WTC11 (cell line): ENCODE measurements at regions not wholly inside any gene's neighbourhood (a gene's known extent, or its start where the extent isn't known, plus 50 kb on each side); places are given as distances from the start of the nearest gene placed in this dataset.

Source experiments
- ATAC-seq: fragments of 200-7000 bp; cut with Tn5 transposase; 2 replicates; pipeline ENCODE4 v1.10.0; 2021; ENCODE audit warnings: mild to moderate bottlenecking, moderate library complexity
- CTCF ChIA-PET: fragments of 300-600 bp; sonication (Branson Sonifier 250); formaldehyde crosslinking; loops from one replicate; lab custom pipeline; 2021; ENCODE audit warnings: antibody characterized with exemption; lab: Charles Lee
- POLR2A ChIA-PET: fragments of 350-600 bp; sonication (Branson Sonifier 250); formaldehyde crosslinking; loops from one replicate; lab custom pipeline; 2021; ENCODE audit warnings: antibody characterized with exemption; lab: Charles Lee
- DNase-seq: peaks from one replicate; pipeline ENCODE4 v3.0.0; 2021; ENCODE audit warnings: low spot score
- H3K27ac Mint-ChIP-seq: 2 replicates; pipeline ENCODE4 v1.8.0; 2021; ENCODE audit warnings: mixed read lengths
- H3K27me3 Mint-ChIP-seq: 2 replicates; pipeline ENCODE4 v1.8.0; 2021; ENCODE audit warnings: low read depth, mild to moderate bottlenecking, moderate library complexity, mixed read lengths
- H3K36me3 Mint-ChIP-seq: 2 replicates; pipeline ENCODE4 v1.8.0; 2021; ENCODE audit warnings: mixed read lengths
- H3K4me1 Mint-ChIP-seq: 2 replicates; pipeline ENCODE4 v1.8.0; 2022; ENCODE audit warnings: mixed read lengths
- H3K4me3 Mint-ChIP-seq: 2 replicates; pipeline ENCODE4 v1.8.0; 2021; ENCODE audit warnings: mild to moderate bottlenecking, moderate library complexity, mixed read lengths
- H3K9me3 Mint-ChIP-seq: 2 replicates; pipeline ENCODE4 v1.8.0; 2021; ENCODE audit warnings: mixed read lengths
- ESRRA ChIP-seq: sonication (generic); formaldehyde crosslinking; IDR thresholded peaks from 2 replicates; pipeline ENCODE4 v1.8.1; 2022; ENCODE audit warnings: mild to moderate bottlenecking, missing genetic modification reagents, borderline replicate concordance
- FOXP1 ChIP-seq: sonication (generic); formaldehyde crosslinking; IDR thresholded peaks from 2 replicates; pipeline ENCODE4 v1.8.0; 2022; ENCODE audit warnings: missing genetic modification reagents, mild to moderate bottlenecking, moderate library complexity, borderline replicate concordance
- TCF7 ChIP-seq: sonication (generic); formaldehyde crosslinking; IDR thresholded peaks from 2 replicates; pipeline ENCODE4 v1.8.0; 2022; ENCODE audit warnings: mild to moderate bottlenecking, low read depth, missing genetic modification reagents, moderate library complexity
- TEAD4 ChIP-seq: sonication (generic); formaldehyde crosslinking; IDR thresholded peaks from 2 replicates; pipeline ENCODE4 v1.8.0; 2022; ENCODE audit warnings: mild to moderate bottlenecking, missing genetic modification reagents
- ZNF219 ChIP-seq: sonication (generic); formaldehyde crosslinking; IDR thresholded peaks from 2 replicates; pipeline ENCODE4 v1.8.0; 2023; ENCODE audit warnings: missing genetic modification reagents, mild to moderate bottlenecking, borderline replicate concordance
- ZNF423 ChIP-seq: fragments of 250-450 bp; sonication (Bioruptor Pico); IDR thresholded peaks from 2 replicates; pipeline ENCODE4 v2.1.2; 2022; ENCODE audit warnings: mild to moderate bottlenecking, moderate library complexity
- TF ChIP-seq, protein P1 (sequence below): sonication (generic); formaldehyde crosslinking; conservative IDR thresholded peaks from 2 replicates; pipeline ENCODE4 v1.8.1; 2023; ENCODE audit warnings: mild to moderate bottlenecking, low read depth, missing genetic modification reagents, moderate library complexity
- TF ChIP-seq, protein P2 (sequence below): sonication (generic); formaldehyde crosslinking; IDR thresholded peaks from 2 replicates; pipeline ENCODE4 v1.8.1; 2023; ENCODE audit warnings: mild to moderate bottlenecking, missing genetic modification reagents
- TF ChIP-seq, protein P3 (sequence below): sonication (generic); formaldehyde crosslinking; IDR thresholded peaks from 2 replicates; pipeline ENCODE4 v1.8.1; 2022; ENCODE audit warnings: low read depth, missing genetic modification reagents, borderline replicate concordance
- TF ChIP-seq, protein P4 (sequence below): sonication (generic); formaldehyde crosslinking; IDR thresholded peaks from 2 replicates; pipeline ENCODE4 v1.8.0; 2023; ENCODE audit warnings: mild to moderate bottlenecking, missing genetic modification reagents
- TF ChIP-seq, protein P5 (sequence below): fragments of 250-450 bp; sonication (Bioruptor Pico); IDR thresholded peaks from 2 replicates; pipeline ENCODE4 v2.1.2; 2022; ENCODE audit warnings: mild to moderate bottlenecking, moderate library complexity
- TF ChIP-seq, protein P6 (sequence below): fragments of 250-450 bp; sonication (Bioruptor Pico); IDR thresholded peaks from 2 replicates; pipeline ENCODE4 v1.9.0; 2021; ENCODE audit warnings: mild to moderate bottlenecking
- TF ChIP-seq, protein P7 (sequence below): sonication (generic); formaldehyde crosslinking; IDR thresholded peaks from 2 replicates; pipeline ENCODE4 v1.8.0; 2022; ENCODE audit warnings: mild to moderate bottlenecking, missing genetic modification reagents

DNA sequence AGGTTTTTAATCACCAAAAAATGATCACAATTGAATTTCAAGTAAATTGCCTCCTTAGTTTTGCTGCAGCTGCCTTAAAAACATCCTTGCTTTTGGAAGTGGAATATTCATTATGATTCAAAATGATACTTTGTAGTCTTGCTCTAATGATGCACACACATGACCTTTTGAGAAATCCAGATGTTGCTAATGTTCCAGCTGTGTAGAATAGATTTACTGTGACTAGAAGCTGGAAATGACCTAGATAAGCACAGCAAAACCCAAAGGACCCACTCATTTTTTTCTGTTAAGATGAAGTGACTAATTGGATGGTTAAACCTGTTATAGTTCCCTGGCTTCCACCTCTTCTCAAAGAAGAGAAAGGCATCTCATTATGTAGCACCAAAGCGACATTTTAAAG lies 64.6 kb upstream of the RALGPS2 start:
- no peak for TF ChIP-seq TCF7
- TF ChIP-seq, protein P1, sequence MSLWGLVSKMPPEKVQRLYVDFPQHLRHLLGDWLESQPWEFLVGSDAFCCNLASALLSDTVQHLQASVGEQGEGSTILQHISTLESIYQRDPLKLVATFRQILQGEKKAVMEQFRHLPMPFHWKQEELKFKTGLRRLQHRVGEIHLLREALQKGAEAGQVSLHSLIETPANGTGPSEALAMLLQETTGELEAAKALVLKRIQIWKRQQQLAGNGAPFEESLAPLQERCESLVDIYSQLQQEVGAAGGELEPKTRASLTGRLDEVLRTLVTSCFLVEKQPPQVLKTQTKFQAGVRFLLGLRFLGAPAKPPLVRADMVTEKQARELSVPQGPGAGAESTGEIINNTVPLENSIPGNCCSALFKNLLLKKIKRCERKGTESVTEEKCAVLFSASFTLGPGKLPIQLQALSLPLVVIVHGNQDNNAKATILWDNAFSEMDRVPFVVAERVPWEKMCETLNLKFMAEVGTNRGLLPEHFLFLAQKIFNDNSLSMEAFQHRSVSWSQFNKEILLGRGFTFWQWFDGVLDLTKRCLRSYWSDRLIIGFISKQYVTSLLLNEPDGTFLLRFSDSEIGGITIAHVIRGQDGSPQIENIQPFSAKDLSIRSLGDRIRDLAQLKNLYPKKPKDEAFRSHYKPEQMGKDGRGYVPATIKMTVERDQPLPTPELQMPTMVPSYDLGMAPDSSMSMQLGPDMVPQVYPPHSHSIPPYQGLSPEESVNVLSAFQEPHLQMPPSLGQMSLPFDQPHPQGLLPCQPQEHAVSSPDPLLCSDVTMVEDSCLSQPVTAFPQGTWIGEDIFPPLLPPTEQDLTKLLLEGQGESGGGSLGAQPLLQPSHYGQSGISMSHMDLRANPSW (CRISPR knock-in tag) = no peak
- TF ChIP-seq ESRRA (CRISPR knock-in tag) = no peak
- TF ChIP-seq FOXP1 (CRISPR knock-in tag) = no peak
- TF ChIP-seq, protein P2, sequence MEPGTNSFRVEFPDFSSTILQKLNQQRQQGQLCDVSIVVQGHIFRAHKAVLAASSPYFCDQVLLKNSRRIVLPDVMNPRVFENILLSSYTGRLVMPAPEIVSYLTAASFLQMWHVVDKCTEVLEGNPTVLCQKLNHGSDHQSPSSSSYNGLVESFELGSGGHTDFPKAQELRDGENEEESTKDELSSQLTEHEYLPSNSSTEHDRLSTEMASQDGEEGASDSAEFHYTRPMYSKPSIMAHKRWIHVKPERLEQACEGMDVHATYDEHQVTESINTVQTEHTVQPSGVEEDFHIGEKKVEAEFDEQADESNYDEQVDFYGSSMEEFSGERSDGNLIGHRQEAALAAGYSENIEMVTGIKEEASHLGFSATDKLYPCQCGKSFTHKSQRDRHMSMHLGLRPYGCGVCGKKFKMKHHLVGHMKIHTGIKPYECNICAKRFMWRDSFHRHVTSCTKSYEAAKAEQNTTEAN (CRISPR knock-in tag) = no peak
- Mint-ChIP-seq H3K36me3 (no peaks in the 10 kb centered on the region), H3K4me1 (no peaks in the 10 kb centered on the region; the same call in 1 of the 2 replicates), H3K27me3 (no peaks in the 10 kb centered on the region), H3K4me3 (no peak overlapping the region), H3K9me3 (no peaks in the 10 kb centered on the region), H3K27ac (no peak overlapping the region)
- POLR2A ChIA-PET = no interaction called here
- CTCF ChIA-PET = no interaction called here
- DNase-seq (no peak), ATAC-seq (no peak)

DNA sequence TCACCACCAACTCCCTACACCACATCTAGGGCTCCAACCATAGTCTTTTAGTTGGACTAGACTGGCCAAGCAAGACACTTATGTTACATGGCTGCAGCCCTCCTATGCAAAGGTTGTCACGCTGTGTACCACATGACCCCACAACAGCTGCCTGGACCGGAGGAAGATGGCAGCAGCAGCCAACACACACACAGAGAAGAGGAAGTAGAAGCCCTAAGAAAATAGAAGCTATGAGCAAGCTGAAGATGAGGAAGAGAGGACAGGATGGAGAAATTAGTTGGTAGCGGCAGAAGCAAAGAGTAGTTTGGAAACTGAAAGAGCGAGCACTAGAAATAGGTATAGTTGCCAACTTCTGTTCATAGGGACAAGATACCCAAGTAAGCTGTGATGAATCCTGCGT lies 60.8 kb upstream of the RALGPS2 start:
- no peak overlapping the region for H3K4me3 Mint-ChIP-seq
- no peaks in the 10 kb centered on the region for H3K9me3 Mint-ChIP-seq
- H3K27me3 Mint-ChIP-seq = no peaks in the 10 kb centered on the region
- no peak overlapping the region for H3K27ac Mint-ChIP-seq
- DNase-seq = no peak
- POLR2A ChIA-PET = no interaction called here
- no peak for ATAC-seq
- H3K4me1 Mint-ChIP-seq = no peaks in the 10 kb centered on the region
- H3K36me3 Mint-ChIP-seq = no peaks in the 10 kb centered on the region
- TF ChIP-seq ZNF423 (CRISPR knock-in tag) = no peak
- TF ChIP-seq, protein P3, sequence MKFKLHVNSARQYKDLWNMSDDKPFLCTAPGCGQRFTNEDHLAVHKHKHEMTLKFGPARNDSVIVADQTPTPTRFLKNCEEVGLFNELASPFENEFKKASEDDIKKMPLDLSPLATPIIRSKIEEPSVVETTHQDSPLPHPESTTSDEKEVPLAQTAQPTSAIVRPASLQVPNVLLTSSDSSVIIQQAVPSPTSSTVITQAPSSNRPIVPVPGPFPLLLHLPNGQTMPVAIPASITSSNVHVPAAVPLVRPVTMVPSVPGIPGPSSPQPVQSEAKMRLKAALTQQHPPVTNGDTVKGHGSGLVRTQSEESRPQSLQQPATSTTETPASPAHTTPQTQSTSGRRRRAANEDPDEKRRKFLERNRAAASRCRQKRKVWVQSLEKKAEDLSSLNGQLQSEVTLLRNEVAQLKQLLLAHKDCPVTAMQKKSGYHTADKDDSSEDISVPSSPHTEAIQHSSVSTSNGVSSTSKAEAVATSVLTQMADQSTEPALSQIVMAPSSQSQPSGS (CRISPR knock-in tag) = no peak
- TF ChIP-seq, protein P4, sequence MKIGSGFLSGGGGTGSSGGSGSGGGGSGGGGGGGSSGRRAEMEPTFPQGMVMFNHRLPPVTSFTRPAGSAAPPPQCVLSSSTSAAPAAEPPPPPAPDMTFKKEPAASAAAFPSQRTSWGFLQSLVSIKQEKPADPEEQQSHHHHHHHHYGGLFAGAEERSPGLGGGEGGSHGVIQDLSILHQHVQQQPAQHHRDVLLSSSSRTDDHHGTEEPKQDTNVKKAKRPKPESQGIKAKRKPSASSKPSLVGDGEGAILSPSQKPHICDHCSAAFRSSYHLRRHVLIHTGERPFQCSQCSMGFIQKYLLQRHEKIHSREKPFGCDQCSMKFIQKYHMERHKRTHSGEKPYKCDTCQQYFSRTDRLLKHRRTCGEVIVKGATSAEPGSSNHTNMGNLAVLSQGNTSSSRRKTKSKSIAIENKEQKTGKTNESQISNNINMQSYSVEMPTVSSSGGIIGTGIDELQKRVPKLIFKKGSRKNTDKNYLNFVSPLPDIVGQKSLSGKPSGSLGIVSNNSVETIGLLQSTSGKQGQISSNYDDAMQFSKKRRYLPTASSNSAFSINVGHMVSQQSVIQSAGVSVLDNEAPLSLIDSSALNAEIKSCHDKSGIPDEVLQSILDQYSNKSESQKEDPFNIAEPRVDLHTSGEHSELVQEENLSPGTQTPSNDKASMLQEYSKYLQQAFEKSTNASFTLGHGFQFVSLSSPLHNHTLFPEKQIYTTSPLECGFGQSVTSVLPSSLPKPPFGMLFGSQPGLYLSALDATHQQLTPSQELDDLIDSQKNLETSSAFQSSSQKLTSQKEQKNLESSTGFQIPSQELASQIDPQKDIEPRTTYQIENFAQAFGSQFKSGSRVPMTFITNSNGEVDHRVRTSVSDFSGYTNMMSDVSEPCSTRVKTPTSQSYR (CRISPR knock-in tag) = no peak
- TF ChIP-seq ZNF219 (CRISPR knock-in tag) = no peak
- TF ChIP-seq, protein P5, sequence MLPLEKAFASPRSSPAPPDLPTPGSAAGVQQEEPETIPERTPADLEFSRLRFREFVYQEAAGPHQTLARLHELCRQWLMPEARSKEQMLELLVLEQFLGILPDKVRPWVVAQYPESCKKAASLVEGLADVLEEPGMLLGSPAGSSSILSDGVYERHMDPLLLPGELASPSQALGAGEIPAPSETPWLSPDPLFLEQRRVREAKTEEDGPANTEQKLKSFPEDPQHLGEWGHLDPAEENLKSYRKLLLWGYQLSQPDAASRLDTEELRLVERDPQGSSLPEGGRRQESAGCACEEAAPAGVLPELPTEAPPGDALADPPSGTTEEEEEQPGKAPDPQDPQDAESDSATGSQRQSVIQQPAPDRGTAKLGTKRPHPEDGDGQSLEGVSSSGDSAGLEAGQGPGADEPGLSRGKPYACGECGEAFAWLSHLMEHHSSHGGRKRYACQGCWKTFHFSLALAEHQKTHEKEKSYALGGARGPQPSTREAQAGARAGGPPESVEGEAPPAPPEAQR = no peak
- TF ChIP-seq, all 79 proteins: peak for 0
- CTCF ChIA-PET = no interaction called here

DNA sequence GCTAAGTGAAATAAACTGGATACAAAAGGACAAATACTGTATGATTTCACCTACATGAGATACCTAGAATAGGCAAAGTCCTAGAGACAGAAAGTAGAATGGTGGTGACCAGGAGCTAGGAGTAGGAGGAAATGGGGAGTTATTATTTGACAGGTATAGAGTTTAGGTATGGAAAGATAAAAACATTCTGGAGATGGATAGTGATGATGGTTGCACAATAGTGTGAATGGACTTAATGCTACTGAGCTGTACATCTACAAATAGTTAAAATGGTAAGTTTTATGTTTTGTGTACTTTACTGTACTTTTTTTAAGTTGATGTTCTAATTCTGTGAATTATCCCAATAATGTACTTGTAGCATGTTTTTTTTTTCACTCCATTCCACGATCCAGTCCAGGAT lies 59.5 kb upstream of the RALGPS2 start:
- no peak for ATAC-seq
- TF ChIP-seq, protein P6, sequence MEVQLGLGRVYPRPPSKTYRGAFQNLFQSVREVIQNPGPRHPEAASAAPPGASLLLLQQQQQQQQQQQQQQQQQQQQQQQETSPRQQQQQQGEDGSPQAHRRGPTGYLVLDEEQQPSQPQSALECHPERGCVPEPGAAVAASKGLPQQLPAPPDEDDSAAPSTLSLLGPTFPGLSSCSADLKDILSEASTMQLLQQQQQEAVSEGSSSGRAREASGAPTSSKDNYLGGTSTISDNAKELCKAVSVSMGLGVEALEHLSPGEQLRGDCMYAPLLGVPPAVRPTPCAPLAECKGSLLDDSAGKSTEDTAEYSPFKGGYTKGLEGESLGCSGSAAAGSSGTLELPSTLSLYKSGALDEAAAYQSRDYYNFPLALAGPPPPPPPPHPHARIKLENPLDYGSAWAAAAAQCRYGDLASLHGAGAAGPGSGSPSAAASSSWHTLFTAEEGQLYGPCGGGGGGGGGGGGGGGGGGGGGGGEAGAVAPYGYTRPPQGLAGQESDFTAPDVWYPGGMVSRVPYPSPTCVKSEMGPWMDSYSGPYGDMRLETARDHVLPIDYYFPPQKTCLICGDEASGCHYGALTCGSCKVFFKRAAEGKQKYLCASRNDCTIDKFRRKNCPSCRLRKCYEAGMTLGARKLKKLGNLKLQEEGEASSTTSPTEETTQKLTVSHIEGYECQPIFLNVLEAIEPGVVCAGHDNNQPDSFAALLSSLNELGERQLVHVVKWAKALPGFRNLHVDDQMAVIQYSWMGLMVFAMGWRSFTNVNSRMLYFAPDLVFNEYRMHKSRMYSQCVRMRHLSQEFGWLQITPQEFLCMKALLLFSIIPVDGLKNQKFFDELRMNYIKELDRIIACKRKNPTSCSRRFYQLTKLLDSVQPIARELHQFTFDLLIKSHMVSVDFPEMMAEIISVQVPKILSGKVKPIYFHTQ = no peak
- TF ChIP-seq, protein P4 (CRISPR knock-in tag) = no peak
- TF ChIP-seq, protein P7, sequence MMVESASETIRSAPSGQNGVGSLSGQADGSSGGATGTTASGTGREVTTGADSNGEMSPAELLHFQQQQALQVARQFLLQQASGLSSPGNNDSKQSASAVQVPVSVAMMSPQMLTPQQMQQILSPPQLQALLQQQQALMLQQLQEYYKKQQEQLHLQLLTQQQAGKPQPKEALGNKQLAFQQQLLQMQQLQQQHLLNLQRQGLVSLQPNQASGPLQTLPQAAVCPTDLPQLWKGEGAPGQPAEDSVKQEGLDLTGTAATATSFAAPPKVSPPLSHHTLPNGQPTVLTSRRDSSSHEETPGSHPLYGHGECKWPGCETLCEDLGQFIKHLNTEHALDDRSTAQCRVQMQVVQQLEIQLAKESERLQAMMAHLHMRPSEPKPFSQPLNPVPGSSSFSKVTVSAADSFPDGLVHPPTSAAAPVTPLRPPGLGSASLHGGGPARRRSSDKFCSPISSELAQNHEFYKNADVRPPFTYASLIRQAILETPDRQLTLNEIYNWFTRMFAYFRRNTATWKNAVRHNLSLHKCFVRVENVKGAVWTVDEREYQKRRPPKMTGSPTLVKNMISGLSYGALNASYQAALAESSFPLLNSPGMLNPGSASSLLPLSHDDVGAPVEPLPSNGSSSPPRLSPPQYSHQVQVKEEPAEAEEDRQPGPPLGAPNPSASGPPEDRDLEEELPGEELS (CRISPR knock-in tag) = no peak
- TF ChIP-seq TEAD4 (CRISPR knock-in tag) = no peak

More for the DNA sequence above, 59.5 kb upstream of the RALGPS2 start:
- POLR2A ChIA-PET = no interaction called here
- CTCF ChIA-PET = no interaction called here
- Mint-ChIP-seq H3K36me3 (no peaks in the 10 kb centered on the region), H3K27me3 (no peaks in the 10 kb centered on the region; the same call in 1 of the 2 replicates), H3K4me1 (no peaks in the 10 kb centered on the region), H3K27ac (no peak overlapping the region), H3K9me3 (no peaks in the 10 kb centered on the region), H3K4me3 (no peak overlapping the region)
- DNase-seq = no peak
